Cardiac muscle cell (in vitro differentiated cells and primary cell): ENCODE measurements at regions not wholly inside any gene's neighbourhood (a gene's known extent, or its start where the extent isn't known, plus 50 kb on each side); places are given as distances from the start of the nearest gene placed in this dataset.
A peak's percentile ranks its signal among the peaks of the same experiment; 100 is the strongest.

Experiments used
- DNase-seq, 2 donors: peaks; one replicate each; pipeline versions ENCODE4 v3.0.0 to v3.0.0-alpha.2; 2010 to 2017; ENCODE audit warnings: low read depth in 1 of 2, low spot score in 1 of 2
- H3K27ac ChIP-seq: fragments of 200-600 bp; sonication (generic); 2 replicates; pipeline ENCODE4 v1.5.1; 2016
- H3K27me3 ChIP-seq: fragments of 200-600 bp; sonication (generic); 2 replicates; pipeline ENCODE4 v1.6.0; 2016; ENCODE audit warnings: control low read depth
- H3K36me3 ChIP-seq: fragments of 200-600 bp; sonication (generic); 2 replicates; pipeline ENCODE4 v1.5.1; 2016; ENCODE audit warnings: control low read depth
- H3K4me1 ChIP-seq: fragments of 200-600 bp; sonication (generic); 2 replicates; pipeline ENCODE4 v1.8.1; 2017; ENCODE audit warnings: low read depth, mild to moderate bottlenecking, mixed run types
- H3K4me3 ChIP-seq: fragments of 200-600 bp; sonication (generic); 2 replicates; pipeline ENCODE4 v1.5.1; 2016; ENCODE audit warnings: mild to moderate bottlenecking
- H3K9me3 ChIP-seq: fragments of 200-600 bp; sonication (generic); 2 replicates; pipeline ENCODE4 v1.5.1; 2017; ENCODE audit warnings: low read depth, mild to moderate bottlenecking, control low read depth
- CTCF ChIP-seq: IDR thresholded peaks from 2 replicates; pipeline ENCODE4 v1.5.1; 2012; ENCODE audit warnings: low read depth, mild to moderate bottlenecking, low read length

GRCh38 chr3:28859897-28860296 lies 421.0 kb upstream of the RBMS3 start:
- Histone ChIP-seq H3K27me3 (no peaks in the 10 kb centered on the region), H3K4me3 (no peak overlapping the region), H3K27ac (no peak overlapping the region), H3K36me3 (no peaks in the 10 kb centered on the region), H3K4me1 (peaks cover 9% of the 10 kb centered on the region), H3K9me3 (no peaks in the 10 kb centered on the region)
- TF ChIP-seq CTCF = no peak
- DNase-seq = no peak

DNA sequence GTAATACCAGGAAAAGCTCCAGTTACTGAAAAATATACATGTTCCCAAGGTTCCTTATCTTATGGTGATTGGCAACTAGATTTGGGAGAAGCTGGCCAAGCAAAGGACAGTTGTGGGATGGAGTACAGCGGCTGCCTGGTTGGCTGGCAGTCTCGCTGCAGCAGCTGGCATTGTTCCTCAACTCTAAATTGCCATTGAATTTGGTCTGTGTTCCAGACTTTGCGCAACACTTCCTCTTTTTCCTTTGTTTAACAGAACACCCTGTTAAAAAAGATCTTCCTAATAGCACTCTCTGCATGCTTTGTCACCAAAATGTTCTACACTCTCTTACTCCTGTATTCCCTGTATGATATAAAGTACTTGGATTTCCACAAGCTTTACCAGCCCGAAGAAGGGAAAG lies 420.6 kb upstream of the RBMS3 start:
- Histone ChIP-seq H3K36me3 (no peaks in the 10 kb centered on the region), H3K4me3 (no peak overlapping the region), H3K4me1 (peaks cover 9% of the 10 kb centered on the region), H3K27ac (no peak overlapping the region), H3K27me3 (no peaks in the 10 kb centered on the region), H3K9me3 (no peaks in the 10 kb centered on the region)
- DNase-seq = peak in 1 of 2 donors; percentile 70
- TF ChIP-seq CTCF = no peak

DNA sequence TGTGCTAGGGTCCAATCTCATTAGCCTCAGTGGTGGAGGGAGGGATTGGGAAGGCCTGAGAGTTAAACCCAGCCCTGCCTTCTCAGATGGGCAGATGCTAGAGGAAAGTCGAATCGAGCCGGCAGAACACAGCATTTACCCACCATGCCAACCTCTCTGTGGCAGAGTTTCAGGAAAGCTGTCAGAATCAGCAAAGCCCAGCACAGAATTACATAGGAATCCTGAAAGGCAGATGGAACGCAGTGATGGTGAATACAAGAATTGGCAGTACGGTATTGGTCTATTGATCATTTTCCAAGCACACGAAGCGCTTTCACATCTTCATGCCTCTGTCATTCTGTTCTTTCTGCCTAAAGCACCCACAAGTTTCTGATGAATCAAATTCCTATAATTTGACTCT lies 417.7 kb upstream of the RBMS3 start:
- Histone ChIP-seq H3K36me3 (no peaks in the 10 kb centered on the region), H3K4me3 (no peak overlapping the region), H3K27me3 (no peaks in the 10 kb centered on the region), H3K27ac (no peak overlapping the region), H3K4me1 (peaks cover 9% of the 10 kb centered on the region), H3K9me3 (no peaks in the 10 kb centered on the region)
- TF ChIP-seq CTCF = no peak
- no peak for DNase-seq

- no peak for TF ChIP-seq CTCF
- H3K4me3 ChIP-seq = no peak overlapping the region
- no peaks in the 10 kb centered on the region for H3K4me1 ChIP-seq
- no peak for DNase-seq
- H3K27me3 ChIP-seq = no peaks in the 10 kb centered on the region
- no peaks in the 10 kb centered on the region for H3K36me3 ChIP-seq
- no peaks in the 10 kb centered on the region for H3K9me3 ChIP-seq
- H3K27ac ChIP-seq = no peak overlapping the region
Observed at GRCh38 chr3:28867836-28868235, 413.0 kb upstream of the RBMS3 start.

DNA sequence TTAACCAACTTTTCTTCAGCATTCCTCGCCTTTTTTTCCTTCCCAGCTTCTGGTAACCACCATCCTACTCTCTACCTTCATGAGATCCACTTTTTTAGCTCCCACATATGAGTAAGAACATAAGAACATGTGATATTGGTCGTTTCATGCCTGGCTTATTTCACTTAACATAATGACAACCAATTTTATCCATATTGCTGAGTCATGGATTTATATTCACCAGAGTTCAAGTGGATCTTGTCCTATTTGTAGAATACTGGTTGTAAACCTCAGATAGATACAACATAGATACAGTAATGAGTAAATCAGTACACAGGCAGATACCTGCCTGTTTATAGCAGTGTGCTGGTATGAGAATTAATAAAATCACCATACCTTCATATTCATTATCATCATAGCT lies 412.0 kb upstream of the RBMS3 start:
- Histone ChIP-seq H3K4me3 (no peak overlapping the region), H3K9me3 (no peaks in the 10 kb centered on the region), H3K4me1 (no peaks in the 10 kb centered on the region), H3K27ac (no peak overlapping the region), H3K36me3 (no peaks in the 10 kb centered on the region), H3K27me3 (no peaks in the 10 kb centered on the region)
- TF ChIP-seq CTCF = no peak
- DNase-seq = no peak

DNA sequence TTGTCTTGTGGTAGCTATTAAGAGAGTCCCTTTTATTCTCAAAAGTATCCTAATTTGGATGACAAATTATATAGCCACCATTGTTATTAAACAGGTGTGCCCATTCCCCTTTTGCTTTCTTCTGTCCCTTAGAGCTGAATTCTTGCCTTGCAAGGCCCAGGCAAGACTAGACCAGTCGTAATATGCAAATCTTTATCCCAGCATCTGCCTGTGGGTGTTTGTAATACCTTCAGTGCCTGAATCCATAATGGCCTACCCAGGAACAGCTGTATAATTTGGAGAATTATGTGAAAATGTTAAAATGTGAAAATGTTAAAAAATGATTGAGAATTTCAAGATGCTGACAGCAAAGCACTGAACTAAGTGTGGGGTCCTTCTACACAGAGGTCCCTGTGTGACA lies 403.0 kb upstream of the RBMS3 start:
- TF ChIP-seq CTCF = no peak
- no peaks in the 10 kb centered on the region for H3K27me3 ChIP-seq
- no peaks in the 10 kb centered on the region for H3K9me3 ChIP-seq
- H3K4me1 ChIP-seq = no peaks in the 10 kb centered on the region
- H3K36me3 ChIP-seq = no peaks in the 10 kb centered on the region
- H3K27ac ChIP-seq = no peak overlapping the region
- no peak overlapping the region for H3K4me3 ChIP-seq
- no peak for DNase-seq
